HL-60 (cell line): ENCODE measurements at regions not wholly inside any gene's neighbourhood (a gene's known extent, or its start where the extent isn't known, plus 50 kb on each side); places are given as distances from the start of the nearest gene placed in this dataset.

Experiments used
- GABPA ChIP-seq: IDR thresholded peaks from 2 replicates; pipeline ENCODE4 v1.6.1; 2012; ENCODE audit warnings: low read depth
- POLR2AphosphoS5 ChIP-seq: IDR thresholded peaks from 2 replicates; pipeline ENCODE4 v1.6.1; 2012; ENCODE audit warnings: low read depth
- TF ChIP-seq, protein P1 (sequence below): IDR thresholded peaks from one replicate; pipeline ENCODE4 v1.5.1; 2011; ENCODE audit warnings: low read length, control low read depth, inconsistent platforms; ENCODE audit not compliant: insufficient read depth

GRCh38 chr3:67082533-67083024 is 84.5 kb downstream of the KBTBD8 start:
- TF ChIP-seq, protein P1, sequence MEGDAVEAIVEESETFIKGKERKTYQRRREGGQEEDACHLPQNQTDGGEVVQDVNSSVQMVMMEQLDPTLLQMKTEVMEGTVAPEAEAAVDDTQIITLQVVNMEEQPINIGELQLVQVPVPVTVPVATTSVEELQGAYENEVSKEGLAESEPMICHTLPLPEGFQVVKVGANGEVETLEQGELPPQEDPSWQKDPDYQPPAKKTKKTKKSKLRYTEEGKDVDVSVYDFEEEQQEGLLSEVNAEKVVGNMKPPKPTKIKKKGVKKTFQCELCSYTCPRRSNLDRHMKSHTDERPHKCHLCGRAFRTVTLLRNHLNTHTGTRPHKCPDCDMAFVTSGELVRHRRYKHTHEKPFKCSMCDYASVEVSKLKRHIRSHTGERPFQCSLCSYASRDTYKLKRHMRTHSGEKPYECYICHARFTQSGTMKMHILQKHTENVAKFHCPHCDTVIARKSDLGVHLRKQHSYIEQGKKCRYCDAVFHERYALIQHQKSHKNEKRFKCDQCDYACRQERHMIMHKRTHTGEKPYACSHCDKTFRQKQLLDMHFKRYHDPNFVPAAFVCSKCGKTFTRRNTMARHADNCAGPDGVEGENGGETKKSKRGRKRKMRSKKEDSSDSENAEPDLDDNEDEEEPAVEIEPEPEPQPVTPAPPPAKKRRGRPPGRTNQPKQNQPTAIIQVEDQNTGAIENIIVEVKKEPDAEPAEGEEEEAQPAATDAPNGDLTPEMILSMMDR = no peak
- no peak for TF ChIP-seq POLR2AphosphoS5
- no peak for TF ChIP-seq GABPA
